ENCODE measurements at regions not wholly inside any gene's neighbourhood (a gene's known extent, or its start where the extent isn't known, plus 50 kb on each side); places are given as distances from the start of the nearest gene placed in this dataset.

DNA sequence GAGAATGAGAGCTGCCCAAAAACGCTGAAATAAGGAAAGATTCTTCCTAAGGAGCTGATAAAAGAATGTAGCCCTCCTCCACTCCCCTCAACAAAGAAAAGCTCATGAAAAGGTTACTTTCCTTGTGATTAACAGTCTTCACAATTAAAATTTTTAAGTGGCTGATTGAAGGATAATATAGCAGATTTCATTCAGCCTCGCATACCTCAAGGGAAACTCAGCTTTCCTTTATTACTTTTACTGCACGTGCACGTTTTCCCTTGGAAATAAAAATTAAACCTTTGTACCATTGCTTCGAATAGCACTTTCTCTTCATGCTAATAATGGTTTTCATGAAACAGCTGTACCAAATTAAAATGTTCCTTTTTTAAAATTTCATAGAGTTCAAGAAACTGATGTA is 234.0 kb upstream of the GRAMD2B start:
- TF ChIP-seq, protein P1, sequence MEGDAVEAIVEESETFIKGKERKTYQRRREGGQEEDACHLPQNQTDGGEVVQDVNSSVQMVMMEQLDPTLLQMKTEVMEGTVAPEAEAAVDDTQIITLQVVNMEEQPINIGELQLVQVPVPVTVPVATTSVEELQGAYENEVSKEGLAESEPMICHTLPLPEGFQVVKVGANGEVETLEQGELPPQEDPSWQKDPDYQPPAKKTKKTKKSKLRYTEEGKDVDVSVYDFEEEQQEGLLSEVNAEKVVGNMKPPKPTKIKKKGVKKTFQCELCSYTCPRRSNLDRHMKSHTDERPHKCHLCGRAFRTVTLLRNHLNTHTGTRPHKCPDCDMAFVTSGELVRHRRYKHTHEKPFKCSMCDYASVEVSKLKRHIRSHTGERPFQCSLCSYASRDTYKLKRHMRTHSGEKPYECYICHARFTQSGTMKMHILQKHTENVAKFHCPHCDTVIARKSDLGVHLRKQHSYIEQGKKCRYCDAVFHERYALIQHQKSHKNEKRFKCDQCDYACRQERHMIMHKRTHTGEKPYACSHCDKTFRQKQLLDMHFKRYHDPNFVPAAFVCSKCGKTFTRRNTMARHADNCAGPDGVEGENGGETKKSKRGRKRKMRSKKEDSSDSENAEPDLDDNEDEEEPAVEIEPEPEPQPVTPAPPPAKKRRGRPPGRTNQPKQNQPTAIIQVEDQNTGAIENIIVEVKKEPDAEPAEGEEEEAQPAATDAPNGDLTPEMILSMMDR (IDR thresholded peaks at IDR 0.05; ENCODE audit: insufficient read depth, low read length): no peak
- no peak overlapping the region for H3K4me3 ChIP-seq (ENCODE audit: low read depth, low read length)

DNA sequence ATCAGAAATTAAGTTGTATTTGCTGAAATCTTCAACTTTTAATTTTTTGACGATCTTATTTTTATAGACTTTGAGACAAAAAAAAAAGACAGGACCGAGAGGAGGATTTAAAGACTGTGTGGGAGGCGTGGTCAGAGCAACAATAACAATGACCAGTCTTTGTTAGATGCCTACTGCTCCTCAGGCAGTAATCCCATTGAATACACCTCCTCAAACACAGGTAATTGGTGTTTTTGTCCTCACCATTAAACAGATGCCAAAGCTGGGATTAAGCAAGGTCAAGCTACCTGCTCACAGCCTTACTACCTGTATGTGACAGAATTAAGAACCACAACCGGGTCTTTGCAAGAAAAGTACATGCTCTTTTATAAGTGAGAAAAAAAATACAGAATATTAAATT is 233.3 kb upstream of the GRAMD2B start:
- no peak overlapping the region for H3K4me3 ChIP-seq (ENCODE audit: low read depth, low read length)
- TF ChIP-seq, protein P1 (IDR thresholded peaks at IDR 0.05; ENCODE audit: insufficient read depth, low read length): no peak
- DNase-seq (ENCODE audit: low read depth): no peak

More for the DNA sequence above, 234.0 kb upstream of the GRAMD2B start:
- no peak for DNase-seq (ENCODE audit: low read depth)

DNA sequence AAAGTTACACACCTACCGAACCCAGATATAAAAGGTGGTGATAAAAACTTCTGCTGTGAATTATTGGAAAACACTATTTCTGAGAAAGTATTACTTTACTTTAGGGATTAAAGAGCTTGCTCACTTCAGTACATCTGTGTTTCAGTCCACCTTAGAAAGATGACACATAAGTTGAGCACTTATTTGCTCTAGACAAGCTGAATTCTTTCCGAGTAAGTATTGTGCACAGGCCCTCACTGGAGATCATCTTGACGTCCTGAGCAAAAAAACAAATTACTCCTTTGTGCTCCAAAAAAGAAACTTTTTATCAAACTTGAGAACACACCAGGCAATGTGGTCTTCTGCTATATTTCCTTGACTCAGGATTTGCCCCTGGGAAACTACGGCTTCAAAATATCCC is 231.0 kb upstream of the GRAMD2B start:
- no peak for DNase-seq (ENCODE audit: low read depth)
- H3K4me3 ChIP-seq (ENCODE audit: low read depth, low read length): no peak overlapping the region
- TF ChIP-seq, protein P1 (IDR thresholded peaks at IDR 0.05; ENCODE audit: insufficient read depth, low read length): no peak

DNA sequence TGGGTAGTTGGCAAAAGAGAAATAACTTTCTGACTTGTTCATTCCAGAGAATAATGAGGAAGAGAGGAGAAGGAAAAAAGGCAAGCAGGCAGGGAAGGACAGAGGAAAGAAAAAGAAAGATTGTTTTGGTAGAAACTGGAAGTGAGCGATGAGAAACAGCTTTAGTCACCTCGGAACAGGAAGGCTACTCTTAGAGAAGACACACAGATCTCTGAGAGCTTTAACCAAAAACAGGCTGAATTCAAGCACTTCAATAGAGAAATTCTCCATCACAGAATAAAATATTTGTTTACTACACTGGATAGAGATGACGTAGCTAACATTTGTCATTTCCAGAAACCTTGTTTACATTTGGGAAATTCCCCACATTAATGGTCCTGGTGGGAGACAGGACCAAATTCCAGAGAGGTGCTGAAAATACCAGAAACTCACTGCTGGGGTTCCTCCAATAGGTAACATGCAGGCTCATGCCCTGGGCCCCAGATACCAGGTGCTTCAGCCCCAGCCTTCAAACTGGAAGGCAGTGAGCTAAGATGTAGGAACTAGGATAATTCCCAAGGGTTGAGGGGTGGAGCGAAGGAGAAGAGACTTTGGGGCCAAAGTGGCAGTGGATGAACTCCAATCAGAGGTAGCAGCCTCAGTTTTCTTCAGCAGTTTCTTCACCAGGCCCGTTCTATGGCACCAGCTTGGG is 227.7 kb upstream of the GRAMD2B start:
- no peak overlapping the region for H3K4me3 ChIP-seq (ENCODE audit: low read depth, low read length)
- no peak for DNase-seq (ENCODE audit: low read depth)
- TF ChIP-seq, protein P1 (IDR thresholded peaks at IDR 0.05; ENCODE audit: insufficient read depth, low read length): no peak

DNA sequence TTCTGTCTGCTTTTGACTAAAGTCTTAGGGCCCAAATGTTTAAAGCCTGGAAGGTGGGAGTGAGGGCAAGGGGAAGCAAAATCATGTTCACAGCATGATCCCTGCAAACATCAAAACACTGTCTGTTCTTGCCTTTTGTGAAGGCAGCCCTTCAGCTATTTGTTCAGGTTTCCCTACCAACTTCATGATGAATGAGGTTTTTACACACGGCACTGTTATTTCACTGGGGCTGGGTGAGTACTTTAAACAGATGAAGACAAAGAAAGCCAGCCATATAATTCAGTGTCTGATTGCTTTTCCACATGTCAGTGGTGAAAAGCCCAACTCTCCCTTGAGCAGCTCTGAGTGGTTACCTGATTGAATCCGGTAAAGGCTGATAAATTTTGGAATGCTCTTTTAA is 224.7 kb upstream of the GRAMD2B start:
- TF ChIP-seq, protein P1 (IDR thresholded peaks at IDR 0.05; ENCODE audit: insufficient read depth, low read length): no peak
- H3K4me3 ChIP-seq (ENCODE audit: low read depth, low read length): no peak overlapping the region
- no peak for DNase-seq (ENCODE audit: low read depth)

DNA sequence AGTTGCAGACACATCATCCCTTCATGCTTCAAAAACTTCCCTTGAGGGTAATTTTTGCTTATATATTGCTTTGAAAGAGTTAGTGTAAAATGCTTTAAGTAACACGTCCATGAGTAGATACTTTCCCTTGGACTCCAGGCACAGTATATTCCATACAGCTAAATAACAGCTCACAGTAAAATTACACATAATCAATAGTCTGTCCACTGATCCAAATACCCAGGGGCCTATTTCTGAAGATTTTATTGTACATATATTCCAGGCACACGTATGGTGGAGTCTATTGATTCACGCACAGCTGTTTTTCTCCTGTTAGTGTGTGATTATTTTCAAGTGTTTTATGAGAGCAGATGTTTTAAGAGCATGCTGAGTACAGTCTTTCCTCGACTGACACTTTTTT is 223.7 kb upstream of the GRAMD2B start:
- no peak for DNase-seq (ENCODE audit: low read depth)
- no peak overlapping the region for H3K4me3 ChIP-seq (ENCODE audit: low read depth, low read length)
- TF ChIP-seq, protein P1 (IDR thresholded peaks at IDR 0.05; ENCODE audit: insufficient read depth, low read length): no peak

DNA sequence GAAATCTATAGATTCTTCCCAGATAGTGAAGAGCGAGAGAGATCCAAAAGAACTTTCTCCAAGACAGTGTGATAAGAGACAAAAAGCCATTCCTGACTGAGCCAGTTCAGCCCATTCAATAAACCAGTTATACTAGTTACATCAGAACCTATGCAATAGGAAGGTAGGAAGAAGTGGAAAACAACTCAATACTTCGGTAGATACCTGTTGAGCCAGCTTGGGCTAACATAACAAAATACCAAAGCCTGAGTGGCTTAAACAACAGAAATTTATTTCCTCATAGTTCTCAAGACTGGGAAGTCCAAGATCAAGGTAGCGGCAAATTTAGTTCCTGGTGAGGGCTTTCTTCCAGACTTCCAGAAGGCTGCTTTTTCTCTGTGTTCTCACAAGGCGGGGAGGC is 214.5 kb upstream of the GRAMD2B start:
- TF ChIP-seq, protein P1 (IDR thresholded peaks at IDR 0.05; ENCODE audit: insufficient read depth, low read length): no peak
- no peak for DNase-seq (ENCODE audit: low read depth)
- no peak overlapping the region for H3K4me3 ChIP-seq (ENCODE audit: low read depth, low read length)
